ENCODE measurements at regions not wholly inside any gene's neighbourhood (a gene's known extent, or its start where the extent isn't known, plus 50 kb on each side); places are given as distances from the start of the nearest gene placed in this dataset.

GRCh38 chr5:5794118-5794560, 371.7 kb downstream of the ICE1 start:
- no peaks in the 10 kb centered on the region for H3K36me3 ChIP-seq (ENCODE audit: insufficient read depth, low read length)
- Mint-ChIP-seq H3K27me3 (peaks cover 4 to 6% of the 10 kb centered on the region in 2 donors), H3K27ac (no peak overlapping the region), H3K36me3 (no peaks in the 10 kb centered on the region), H3K4me1 (no peaks in the 10 kb centered on the region), H3K9me3 (peaks cover 0 to 2% (median 0%) of the 10 kb centered on the region in 8 donors), H3K4me3 (no peak overlapping the region)
- no peak overlapping the region for H3K4me3 ChIP-seq (ENCODE audit: low read length in 2 of 2)
- POLR2A ChIA-PET (ENCODE audit: partially characterized antibody) = no interaction called here
- intact Hi-C loops (cut with micrococcal nuclease) = no loop called here
- CTCF ChIA-PET (ENCODE audit: partially characterized antibody) = no interaction called here
- H3K9me3 ChIP-seq (ENCODE audit: control insufficient read depth in 1 of 2, low read length in 2 of 2) = no peaks in the 10 kb centered on the region
- no peak overlapping the region for H3K27ac ChIP-seq (ENCODE audit: low read depth, low read length)
- H3K4me1 ChIP-seq (ENCODE audit: insufficient read depth, low read length) = no peaks in the 10 kb centered on the region
- no peaks in the 10 kb centered on the region for H3K27me3 ChIP-seq (ENCODE audit: insufficient read depth, low read length)
- no peak for DNase-seq

DNA sequence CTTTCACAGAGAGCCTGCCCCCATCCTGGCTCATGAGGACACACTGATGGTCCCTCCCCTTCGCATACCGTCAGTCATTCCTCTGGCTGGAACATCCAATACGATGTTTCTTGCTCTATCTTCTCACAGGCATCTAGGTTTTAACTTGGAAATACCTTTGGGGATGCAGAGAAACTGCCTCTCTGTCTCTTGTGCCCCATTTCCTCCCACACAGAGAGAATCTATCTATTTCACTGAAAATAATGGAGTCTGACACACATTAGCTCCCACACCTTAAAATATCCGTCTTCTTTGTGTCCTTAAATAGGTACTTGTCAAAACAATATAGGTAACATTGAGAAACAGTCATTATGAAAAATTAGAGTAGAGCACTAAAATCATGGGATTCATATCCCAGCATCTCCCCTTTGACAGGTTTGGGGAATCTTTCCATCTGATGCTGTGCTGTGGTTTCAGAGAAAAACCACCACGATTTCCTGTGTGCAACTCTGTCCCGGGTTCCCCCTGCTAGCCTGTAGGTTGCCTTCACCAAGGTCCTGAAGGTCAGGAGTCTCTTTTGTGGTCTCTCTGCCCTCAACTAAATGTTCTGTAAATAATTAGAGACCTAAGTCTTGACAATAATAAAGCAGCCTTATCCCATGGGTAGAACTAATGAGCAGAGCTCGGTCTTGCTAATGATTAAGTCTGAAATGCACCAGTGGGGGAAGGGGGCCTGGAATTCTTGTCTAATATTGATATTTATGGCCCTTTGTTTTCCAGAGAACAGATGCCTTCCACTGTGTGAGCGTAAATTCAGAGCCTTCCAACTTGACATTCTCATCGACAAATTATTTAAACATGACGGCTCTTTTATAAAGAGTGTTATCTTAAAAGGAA, 371.0 kb downstream of the ICE1 start:
- DNase-seq = no peak
- POLR2A ChIA-PET (ENCODE audit: partially characterized antibody) = no interaction called here
- Mint-ChIP-seq H3K27me3 (peaks cover 4 to 6% of the 10 kb centered on the region in 2 donors), H3K36me3 (no peaks in the 10 kb centered on the region), H3K4me3 (no peak overlapping the region), H3K27ac (peak overlapping the region in 1 of 7 donors; percentile 11), H3K9me3 (peaks cover 0 to 3% (median 0%) of the 10 kb centered on the region in 8 donors), H3K4me1 (no peaks in the 10 kb centered on the region)
- intact Hi-C loops (cut with micrococcal nuclease) = no loop called here
- CTCF ChIA-PET (ENCODE audit: partially characterized antibody) = no interaction called here
- Histone ChIP-seq H3K27me3 (ENCODE audit: insufficient read depth, low read length) (no peaks in the 10 kb centered on the region), H3K4me3 (ENCODE audit: low read length in 2 of 2) (no peak overlapping the region), H3K9me3 (ENCODE audit: control insufficient read depth in 1 of 2, low read length in 2 of 2) (no peaks in the 10 kb centered on the region), H3K27ac (ENCODE audit: low read depth, low read length) (no peak overlapping the region), H3K36me3 (ENCODE audit: insufficient read depth, low read length) (no peaks in the 10 kb centered on the region), H3K4me1 (ENCODE audit: insufficient read depth, low read length) (no peaks in the 10 kb centered on the region)

DNA sequence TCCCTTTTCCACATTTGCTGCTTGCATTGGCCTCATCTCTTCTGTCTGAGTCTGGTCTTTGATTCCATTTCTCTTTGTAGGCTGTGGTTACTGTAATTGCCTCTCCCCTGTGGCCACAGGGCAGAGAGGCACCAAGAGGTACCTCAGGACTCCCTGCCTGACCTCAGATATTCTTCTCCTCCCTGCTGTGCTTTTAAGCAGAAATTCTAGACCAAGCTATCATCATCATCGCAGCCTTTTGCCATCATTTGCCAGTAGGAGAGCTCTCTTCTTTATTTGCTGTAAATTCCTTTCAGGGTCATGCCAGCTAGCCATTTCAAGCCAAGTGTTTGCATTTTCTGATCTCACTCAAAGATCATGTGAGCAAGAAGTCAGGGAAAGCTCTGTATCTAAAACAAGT, 369.6 kb downstream of the ICE1 start:
- ChIA-PET CTCF (ENCODE audit: partially characterized antibody) (no interaction called here), POLR2A (ENCODE audit: partially characterized antibody) (no interaction called here)
- Mint-ChIP-seq H3K27ac (no peak overlapping the region), H3K27me3 (peaks cover 2 to 4% of the 10 kb centered on the region in 2 donors), H3K4me3 (no peak overlapping the region), H3K9me3 (peaks cover under 1 to 11% (median 3%) of the 10 kb centered on the region in 8 donors), H3K4me1 (no peaks in the 10 kb centered on the region), H3K36me3 (no peaks in the 10 kb centered on the region)
- intact Hi-C loops (cut with micrococcal nuclease) = no loop called here
- Histone ChIP-seq H3K27ac (ENCODE audit: low read depth, low read length) (no peak overlapping the region), H3K4me3 (ENCODE audit: low read length in 2 of 2) (no peak overlapping the region), H3K36me3 (ENCODE audit: insufficient read depth, low read length) (no peaks in the 10 kb centered on the region), H3K4me1 (ENCODE audit: insufficient read depth, low read length) (no peaks in the 10 kb centered on the region), H3K9me3 (ENCODE audit: control insufficient read depth in 1 of 2, low read length in 2 of 2) (no peaks in the 10 kb centered on the region), H3K27me3 (ENCODE audit: insufficient read depth, low read length) (no peaks in the 10 kb centered on the region)
- DNase-seq = no peak

GRCh38 chr5:5788793-5789192, 366.3 kb downstream of the ICE1 start:
- peaks cover 2 to 3% of the 10 kb centered on the region in 2 donors for H3K27me3 Mint-ChIP-seq
- H3K4me3 ChIP-seq (ENCODE audit: low read length in 2 of 2) = no peak overlapping the region

GRCh38 chr5:5787373-5787772, 364.9 kb downstream of the ICE1 start:
- Histone ChIP-seq H3K4me1 (ENCODE audit: insufficient read depth, low read length) (no peaks in the 10 kb centered on the region), H3K4me3 (ENCODE audit: low read length in 2 of 2) (no peak overlapping the region), H3K27me3 (ENCODE audit: insufficient read depth, low read length) (no peaks in the 10 kb centered on the region), H3K27ac (ENCODE audit: low read depth, low read length) (no peak overlapping the region), H3K36me3 (ENCODE audit: insufficient read depth, low read length) (no peaks in the 10 kb centered on the region), H3K9me3 (ENCODE audit: control insufficient read depth in 1 of 2, low read length in 2 of 2) (no peaks in the 10 kb centered on the region)
- H3K9me3 Mint-ChIP-seq = peaks cover 2 to 17% (median 9%) of the 10 kb centered on the region in 8 donors
- H3K27me3 Mint-ChIP-seq = no peaks in the 10 kb centered on the region
- no peak overlapping the region for H3K4me3 Mint-ChIP-seq
- no peaks in the 10 kb centered on the region for H3K4me1 Mint-ChIP-seq
- ChIA-PET POLR2A (ENCODE audit: partially characterized antibody) (no interaction called here), CTCF (ENCODE audit: partially characterized antibody) (no interaction called here)
- no peak for DNase-seq
- H3K27ac Mint-ChIP-seq = no peak overlapping the region
- intact Hi-C loops (cut with micrococcal nuclease) = no loop called here
- no peaks in the 10 kb centered on the region for H3K36me3 Mint-ChIP-seq

More at GRCh38 chr5:5788793-5789192, 366.3 kb downstream of the ICE1 start:
- no peak for DNase-seq
- ChIA-PET POLR2A (ENCODE audit: partially characterized antibody) (no interaction called here), CTCF (ENCODE audit: partially characterized antibody) (no interaction called here)
- Histone ChIP-seq H3K4me1 (ENCODE audit: insufficient read depth, low read length) (no peaks in the 10 kb centered on the region), H3K27ac (ENCODE audit: low read depth, low read length) (no peak overlapping the region), H3K27me3 (ENCODE audit: insufficient read depth, low read length) (no peaks in the 10 kb centered on the region), H3K36me3 (ENCODE audit: insufficient read depth, low read length) (no peaks in the 10 kb centered on the region), H3K9me3 (ENCODE audit: control insufficient read depth in 1 of 2, low read length in 2 of 2) (no peaks in the 10 kb centered on the region)
- intact Hi-C loops (cut with micrococcal nuclease) = no loop called here
- H3K36me3 Mint-ChIP-seq = no peaks in the 10 kb centered on the region
- no peak overlapping the region for H3K4me3 Mint-ChIP-seq
- no peak overlapping the region for H3K27ac Mint-ChIP-seq
- peaks cover 2 to 17% (median 9%) of the 10 kb centered on the region in 8 donors for H3K9me3 Mint-ChIP-seq
- no peaks in the 10 kb centered on the region for H3K4me1 Mint-ChIP-seq

DNA sequence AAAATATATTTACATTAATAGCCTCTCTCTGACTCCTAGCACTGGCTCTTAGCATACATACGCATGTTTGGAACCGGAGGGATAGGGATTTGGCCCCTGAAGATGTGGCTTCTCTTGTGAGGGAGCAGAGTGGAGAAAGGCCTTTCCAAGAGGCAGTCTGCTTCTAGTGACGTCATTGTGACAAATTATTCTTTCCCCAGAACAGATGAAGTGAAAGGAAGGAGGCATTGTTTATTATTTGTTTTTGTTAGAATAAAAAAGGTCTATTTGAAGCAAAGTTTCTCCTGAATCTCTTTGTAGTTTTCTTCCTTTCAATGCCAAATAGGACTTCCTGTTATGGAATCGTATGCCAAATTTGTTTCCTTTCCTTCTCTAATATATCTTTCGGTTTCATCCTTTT, 361.6 kb downstream of the ICE1 start:
- DNase-seq = no peak
- no peaks in the 10 kb centered on the region for H3K36me3 Mint-ChIP-seq
- no peak overlapping the region for H3K4me3 Mint-ChIP-seq
- H3K27ac Mint-ChIP-seq = no peak overlapping the region
- no peaks in the 10 kb centered on the region for H3K36me3 ChIP-seq (ENCODE audit: insufficient read depth, low read length)
- no peak overlapping the region for H3K27ac ChIP-seq (ENCODE audit: low read depth, low read length)
- H3K9me3 Mint-ChIP-seq = peaks cover 2 to 17% (median 9%) of the 10 kb centered on the region in 8 donors
- H3K4me1 ChIP-seq (ENCODE audit: insufficient read depth, low read length) = no peaks in the 10 kb centered on the region
- H3K4me1 Mint-ChIP-seq = no peaks in the 10 kb centered on the region
- no peaks in the 10 kb centered on the region for H3K27me3 ChIP-seq (ENCODE audit: insufficient read depth, low read length)
- no peaks in the 10 kb centered on the region for H3K9me3 ChIP-seq (ENCODE audit: control insufficient read depth in 1 of 2, low read length in 2 of 2)
- no peaks in the 10 kb centered on the region for H3K27me3 Mint-ChIP-seq
- ChIA-PET CTCF (ENCODE audit: partially characterized antibody) (no interaction called here), POLR2A (ENCODE audit: partially characterized antibody) (no interaction called here)
- H3K4me3 ChIP-seq (ENCODE audit: low read length in 2 of 2) = no peak overlapping the region
- intact Hi-C loops (cut with micrococcal nuclease) = no loop called here

- no peaks in the 10 kb centered on the region for H3K4me1 ChIP-seq (ENCODE audit: insufficient read depth, low read length)
- no peaks in the 10 kb centered on the region for H3K36me3 ChIP-seq (ENCODE audit: insufficient read depth, low read length)
- ChIA-PET CTCF (ENCODE audit: partially characterized antibody) (no interaction called here), POLR2A (ENCODE audit: partially characterized antibody) (no interaction called here)
- Mint-ChIP-seq H3K36me3 (no peaks in the 10 kb centered on the region), H3K9me3 (peaks cover 2 to 17% (median 8%) of the 10 kb centered on the region in 8 donors), H3K4me3 (no peak overlapping the region), H3K27me3 (no peaks in the 10 kb centered on the region), H3K4me1 (no peaks in the 10 kb centered on the region), H3K27ac (no peak overlapping the region)
- intact Hi-C loops (cut with micrococcal nuclease) = no loop called here
- H3K27ac ChIP-seq (ENCODE audit: low read depth, low read length) = no peak overlapping the region
- no peak overlapping the region for H3K4me3 ChIP-seq (ENCODE audit: low read length in 2 of 2)
- no peaks in the 10 kb centered on the region for H3K27me3 ChIP-seq (ENCODE audit: insufficient read depth, low read length)
- no peak for DNase-seq
- no peaks in the 10 kb centered on the region for H3K9me3 ChIP-seq (ENCODE audit: control insufficient read depth in 1 of 2, low read length in 2 of 2)
Measured at GRCh38 chr5:5783021-5783420, 360.5 kb downstream of the ICE1 start.

Measured in CD4-positive, alpha-beta memory T cell (primary cell).